Neural cell (in vitro differentiated cells): ENCODE measurements at regions not wholly inside any gene's neighbourhood (a gene's known extent, or its start where the extent isn't known, plus 50 kb on each side); places are given as distances from the start of the nearest gene placed in this dataset.

Source experiments
- H2AFZ ChIP-seq: fragments of 200-600, 300-800 bp; sonication (generic), shearing (Covaris generic); 2 replicates; pipeline ENCODE4 v1.6.0; 2014; ENCODE audit warnings: low read depth, mild to moderate bottlenecking, antibody characterized with exemption, low read length, moderate library complexity
- H3F3A ChIP-seq: fragments of 200-600 bp; shearing (Covaris generic); 2 replicates; pipeline ENCODE4 v1.6.1; 2016; ENCODE audit warnings: mild to moderate bottlenecking, moderate library complexity, mixed read lengths, antibody characterized with exemption, low read length; ENCODE audit not compliant: insufficient read depth, poor library complexity, severe bottlenecking
- H3K27ac ChIP-seq: fragments of 200-600, 300-800 bp; sonication (generic), shearing (Covaris generic); 2 replicates; pipeline ENCODE4 v1.5.1; 2014; ENCODE audit warnings: mild to moderate bottlenecking, low read length, moderate library complexity
- H3K27me3 ChIP-seq: fragments of 300-800, 200-600 bp; sonication (generic), shearing (Covaris generic); 2 replicates; pipeline ENCODE4 v1.6.0; 2014; ENCODE audit warnings: mild to moderate bottlenecking, low read depth, low read length, moderate library complexity; ENCODE audit not compliant: insufficient read depth
- H3K36me3 ChIP-seq: fragments of 300-800, 200-600 bp; sonication (generic), shearing (Covaris generic); 2 replicates; pipeline ENCODE4 v1.5.1; 2014; ENCODE audit warnings: mild to moderate bottlenecking, antibody characterized with exemption, low read length, moderate library complexity; ENCODE audit not compliant: insufficient read depth
- H3K4me2 ChIP-seq: fragments of 300-800, 200-600 bp; sonication (generic), shearing (Covaris generic); 2 replicates; pipeline ENCODE4 v1.6.0; 2014; ENCODE audit warnings: mild to moderate bottlenecking, low read length
- H3K4me3 ChIP-seq: fragments of 300-800, 200-600 bp; sonication (generic), shearing (Covaris generic); 2 replicates; pipeline ENCODE4 v1.5.1; 2014; ENCODE audit warnings: mild to moderate bottlenecking, low read length, moderate library complexity
- H3K79me2 ChIP-seq: fragments of 200-600 bp; shearing (Covaris generic); replicated peaks from 2 replicates; pipeline ENCODE4 v1.6.0; 2014; ENCODE audit warnings: mild to moderate bottlenecking, low read length, moderate library complexity; ENCODE audit not compliant: insufficient read depth
- H3K9ac ChIP-seq: fragments of 300-800, 200-600 bp; sonication (generic), shearing (Covaris generic); 2 replicates; pipeline ENCODE4 v1.6.1; 2016; ENCODE audit warnings: mild to moderate bottlenecking, low read length, mixed read lengths
- H3K9me2 ChIP-seq: fragments of 200-600 bp; shearing (Covaris generic); 2 replicates; pipeline ENCODE4 v1.6.1; 2016; ENCODE audit warnings: mild to moderate bottlenecking, low read length, mixed read lengths; ENCODE audit not compliant: insufficient read depth
- H3K9me3 ChIP-seq: fragments of 200-600, 300-800 bp; sonication (generic), shearing (Covaris generic); 2 replicates; pipeline ENCODE4 v1.6.1; 2016; ENCODE audit warnings: mild to moderate bottlenecking, mixed run types, low read length, moderate library complexity, mixed read lengths
- H4K20me1 ChIP-seq: fragments of 200-600 bp; shearing (Covaris generic); 2 replicates; pipeline ENCODE4 v1.6.1; 2016; ENCODE audit warnings: mild to moderate bottlenecking, mixed run types; ENCODE audit not compliant: insufficient read depth
- CTCF ChIP-seq: fragments of 450-650 bp; IDR thresholded peaks from 2 replicates; pipeline ENCODE4 v1.5.1; 2014; ENCODE audit warnings: antibody characterized with exemption, mild to moderate bottlenecking, moderate library complexity; ENCODE audit not compliant: poor library complexity, severe bottlenecking
- EP300 ChIP-seq: fragments of 450-650 bp; conservative IDR thresholded peaks from 2 replicates; pipeline ENCODE4 v1.6.1; 2014; ENCODE audit warnings: antibody characterized with exemption, mild to moderate bottlenecking, moderate library complexity; ENCODE audit not compliant: poor library complexity, severe bottlenecking
- EZH2 ChIP-seq: fragments of 200-600, 300-800 bp; shearing (Covaris generic), sonication (generic); IDR thresholded peaks from 2 replicates; pipeline ENCODE4 v1.6.1; 2014; ENCODE audit warnings: antibody characterized with exemption, low read length, borderline replicate concordance, mild to moderate bottlenecking; ENCODE audit not compliant: insufficient read depth, poor library complexity, severe bottlenecking
- MXI1 ChIP-seq: fragments of 450-650 bp; conservative IDR thresholded peaks from 2 replicates; pipeline ENCODE4 v1.6.1; 2014; ENCODE audit warnings: antibody characterized with exemption, mild to moderate bottlenecking; ENCODE audit not compliant: poor library complexity, severe bottlenecking
- POLR2AphosphoS5 ChIP-seq: IDR thresholded peaks from 2 replicates; pipeline ENCODE4 v1.6.1; 2012
- RAD21 ChIP-seq: fragments of 450-650 bp; conservative IDR thresholded peaks from 2 replicates; pipeline ENCODE4 v1.6.1; 2014; ENCODE audit warnings: antibody characterized with exemption, mild to moderate bottlenecking, moderate library complexity
- REST ChIP-seq: IDR thresholded peaks from 2 replicates; pipeline ENCODE4 v1.6.1; 2012; ENCODE audit warnings: borderline replicate concordance
- SMC3 ChIP-seq: fragments of 450-650 bp; conservative IDR thresholded peaks from 2 replicates; pipeline ENCODE4 v1.6.1; 2014; ENCODE audit warnings: antibody characterized with exemption, mild to moderate bottlenecking, moderate library complexity; ENCODE audit not compliant: poor library complexity
- TAF1 ChIP-seq: IDR thresholded peaks from 2 replicates; pipeline ENCODE4 v1.6.1; 2012; ENCODE audit warnings: low read depth

GRCh38 chr9:78900500-78900899, 603.6 kb downstream of the PSAT1 start:
- Histone ChIP-seq H3K9me2 (no peaks in the 10 kb centered on the region), H3K9me3 (no peaks in the 10 kb centered on the region), H3K79me2 (no peaks in the 10 kb centered on the region), H3K9ac (no peak overlapping the region), H3K4me3 (no peak overlapping the region), H3K27ac (no peak overlapping the region), H4K20me1 (no peaks in the 10 kb centered on the region), H3K4me2 (no peak overlapping the region), H3K36me3 (no peaks in the 10 kb centered on the region), H2AFZ (no peak overlapping the region), H3F3A (no peaks in the 10 kb centered on the region), H3K27me3 (no peaks in the 10 kb centered on the region)
- TF ChIP-seq CTCF (no peak), POLR2AphosphoS5 (no peak), REST (no peak), RAD21 (no peak), MXI1 (no peak), SMC3 (no peak), TAF1 (no peak), EZH2 (no peak), EP300 (no peak)

- Histone ChIP-seq H3K9ac (no peak overlapping the region), H3K79me2 (no peaks in the 10 kb centered on the region), H3K4me2 (no peak overlapping the region), H3K4me3 (no peak overlapping the region), H3K36me3 (no peaks in the 10 kb centered on the region), H3F3A (no peaks in the 10 kb centered on the region), H3K9me2 (no peaks in the 10 kb centered on the region), H4K20me1 (no peaks in the 10 kb centered on the region), H3K27me3 (no peaks in the 10 kb centered on the region), H2AFZ (no peak overlapping the region), H3K9me3 (no peaks in the 10 kb centered on the region), H3K27ac (no peak overlapping the region)
- TF ChIP-seq MXI1 (no peak), EP300 (no peak), TAF1 (no peak), REST (no peak), EZH2 (no peak), RAD21 (no peak), SMC3 (no peak), POLR2AphosphoS5 (no peak), CTCF (no peak)
Observed at GRCh38 chr9:78902051-78902450, 605.1 kb downstream of the PSAT1 start.
